ENCODE measurements at regions not wholly inside any gene's neighbourhood (a gene's known extent, or its start where the extent isn't known, plus 50 kb on each side); places are given as distances from the start of the nearest gene placed in this dataset.

- TF ChIP-seq NRF1 (IDR thresholded peaks at IDR 0.05; ENCODE audit: low read depth, low read length) (no peak), ATF3 (IDR thresholded peaks at IDR 0.05; ENCODE audit: insufficient read depth, low read depth, low read length) (no peak), GABPA (IDR thresholded peaks at IDR 0.05; ENCODE audit: borderline replicate concordance, insufficient read depth, low read length) (no peak), MAFK (IDR thresholded peaks at IDR 0.05; ENCODE audit: low read depth, low read length) (no peak), GTF2F1 (IDR thresholded peaks at IDR 0.05; ENCODE audit: borderline replicate concordance, low read depth, low read length) (no peak), TCF12 (IDR thresholded peaks at IDR 0.05; ENCODE audit: low read depth, low read length) (no peak), CBX5 (IDR thresholded peaks at IDR 0.05; ENCODE audit: low read depth, low read length) (no peak), SIRT6 (IDR thresholded peaks at IDR 0.05; ENCODE audit: low read length) (no peak)
- Histone ChIP-seq H3K4me3 (ENCODE audit: extremely low read depth in 1 of 4, insufficient read depth in 2 of 4, low read depth in 3 of 4, low read length in 4 of 4) (no peak overlapping the region), H2BK120ac (replicated peaks; ENCODE audit: low read depth, low read length) (no peak overlapping the region), H3K27me3 (replicated peaks in 1 of 4; ENCODE audit: control insufficient read depth in 3 of 4, extremely low read depth in 1 of 4, insufficient read depth in 3 of 4, low read length in 3 of 4) (no peaks in the 10 kb centered on the region; a peak in 1 of 7 replicates), H4K8ac (ENCODE audit: extremely low read depth, insufficient read depth, low read length) (no peak overlapping the region), H2BK5ac (ENCODE audit: low read depth, low read length) (no peak overlapping the region), H3K23ac (ENCODE audit: insufficient read length) (no peak overlapping the region), H2BK12ac (ENCODE audit: low read depth, low read length) (no peak overlapping the region), H3K4me2 (ENCODE audit: insufficient read depth in 1 of 2, low read depth in 2 of 2, low read length in 2 of 2) (no peak overlapping the region), H4K91ac (replicated peaks; ENCODE audit: insufficient read length, low read length) (no peak overlapping the region), H4K20me1 (replicated peaks in 1 of 2; ENCODE audit: control insufficient read depth in 1 of 2, insufficient read depth in 2 of 2, low read length in 2 of 2) (peaks cover 0 to 2% of the 10 kb centered on the region in 2 experiments), H3K56ac (replicated peaks; ENCODE audit: insufficient read length, low read depth, low read length) (no peak overlapping the region), H3K4ac (replicated peaks; ENCODE audit: insufficient read length, low read depth, low read length) (no peak overlapping the region), H2AK5ac (ENCODE audit: low read depth, low read length) (no peak overlapping the region), H3K79me2 (ENCODE audit: control insufficient read depth in 1 of 2, insufficient read depth in 2 of 2, low read length in 2 of 2) (no peaks in the 10 kb centered on the region), H3K36me3 (ENCODE audit: control insufficient read depth in 2 of 4, insufficient read depth in 4 of 4, low read length in 3 of 4) (no peaks in the 10 kb centered on the region; a peak in 1 of 8 replicates), H3K79me1 (ENCODE audit: low read depth, low read length) (no peaks in the 10 kb centered on the region), H3K9me3 (ENCODE audit: insufficient read depth in 2 of 2, low read depth in 1 of 2, low read length in 1 of 2) (peaks cover 3 to 6% of the 10 kb centered on the region in 2 experiments; a peak in 2 of 4 replicates), H2AFZ (ENCODE audit: low read length) (no peak overlapping the region), H3K4me1 (replicated peaks in 1 of 4; ENCODE audit: control insufficient read depth in 3 of 4, insufficient read depth in 4 of 4, low read length in 3 of 4) (peaks cover 0 to 3% (median 0%) of the 10 kb centered on the region in 4 experiments; a peak in 2 of 7 replicates), H2BK15ac (ENCODE audit: low read length) (no peak overlapping the region), H3K18ac (ENCODE audit: extremely low read depth, low read length) (no peak overlapping the region), H3K14ac (ENCODE audit: insufficient read length) (no peak overlapping the region), H3K9ac (replicated peaks in 1 of 4; ENCODE audit: extremely low read depth in 1 of 4, low read depth in 3 of 4, low read length in 3 of 4) (no peak overlapping the region), H4K5ac (ENCODE audit: insufficient read length, low read depth, low read length) (no peak overlapping the region), H3K23me2 (ENCODE audit: low read depth, low read length) (no peaks in the 10 kb centered on the region), H2BK20ac (ENCODE audit: low read length) (no peak overlapping the region), H3K27ac (ENCODE audit: low read depth, low read length) (no peak overlapping the region)
- ChIA-PET POLR2A (ENCODE audit: partially characterized antibody) (no interaction called here), CTCF (ENCODE audit: partially characterized antibody) (interaction anchor here (0.7 to 1.2 kb wide), 3 partner anchors 9 to 124 kb away, joined by 3 read pairs; no protein-coding TSS in a partner anchor)
- 82% methylated on average over 2 of the region's 2 CpGs; no CpG with 5 or more reads in 1 of the 2 experiments for WGBS, 2 experiments (ENCODE audit: extremely low coverage in 1 of 2, insufficient coverage in 1 of 2, insufficient read length in 1 of 2, insufficient replicate concordance in 2 of 2, low coverage in 1 of 2, low lambda C conversion rate in 2 of 2, missing lambda C conversion rate in 1 of 2)
- FAIRE-seq = no peak
- no peak for DNase-seq (ENCODE audit: low read depth in 1 of 2, low spot score in 2 of 2)
Measured at GRCh38 chr5:2680979-2681378, 70.5 kb downstream of the IRX2 start.

Measured in H1 (cell line).